A172 (cell line): ENCODE measurements at regions not wholly inside any gene's neighbourhood (a gene's known extent, or its start where the extent isn't known, plus 50 kb on each side); places are given as distances from the start of the nearest gene placed in this dataset.

Experiments
- DNase-seq: peaks from one replicate; pipeline ENCODE4 v3.0.0-alpha.2; 2015; ENCODE audit warnings: low spot score

DNA sequence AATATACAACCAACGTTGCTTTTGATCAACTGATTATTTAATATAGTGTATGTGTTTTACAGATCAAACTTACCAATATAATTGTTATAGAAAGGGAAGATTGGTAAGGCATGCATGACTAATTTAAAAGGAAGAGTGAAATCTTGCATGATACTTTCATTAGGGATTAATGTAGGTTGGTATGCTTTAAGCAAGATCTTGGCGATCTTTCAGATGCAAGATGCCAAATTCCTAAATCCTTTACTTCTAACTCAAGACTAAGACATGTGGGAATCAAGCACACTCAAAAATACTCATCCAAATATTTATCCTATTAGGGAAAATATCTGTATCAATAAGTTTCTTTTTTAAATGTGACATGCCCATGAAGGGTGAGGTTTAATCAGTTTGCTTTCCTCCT is 321.4 kb upstream of the MEOX2 start:
- no peak for DNase-seq

DNA sequence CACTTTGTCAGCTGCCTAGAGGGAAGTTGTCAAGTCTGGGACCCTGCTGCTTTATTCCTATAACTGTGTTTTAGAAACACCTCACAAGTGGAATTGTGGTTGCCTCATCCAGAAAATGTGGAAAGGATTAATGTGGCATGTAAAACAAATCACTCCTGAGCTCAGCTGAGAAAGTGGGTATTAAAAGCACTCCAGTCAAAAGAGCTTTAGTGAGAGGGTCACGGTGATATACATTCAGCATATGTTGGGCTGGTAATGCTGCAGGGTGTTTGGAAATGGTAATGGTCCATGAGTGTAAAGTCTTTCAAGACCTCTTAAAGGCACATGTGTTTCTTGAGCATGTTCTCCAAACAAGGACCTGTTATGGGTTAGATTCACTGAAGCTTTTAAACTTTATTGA is 318.2 kb upstream of the MEOX2 start:
- DNase-seq: no peak

DNA sequence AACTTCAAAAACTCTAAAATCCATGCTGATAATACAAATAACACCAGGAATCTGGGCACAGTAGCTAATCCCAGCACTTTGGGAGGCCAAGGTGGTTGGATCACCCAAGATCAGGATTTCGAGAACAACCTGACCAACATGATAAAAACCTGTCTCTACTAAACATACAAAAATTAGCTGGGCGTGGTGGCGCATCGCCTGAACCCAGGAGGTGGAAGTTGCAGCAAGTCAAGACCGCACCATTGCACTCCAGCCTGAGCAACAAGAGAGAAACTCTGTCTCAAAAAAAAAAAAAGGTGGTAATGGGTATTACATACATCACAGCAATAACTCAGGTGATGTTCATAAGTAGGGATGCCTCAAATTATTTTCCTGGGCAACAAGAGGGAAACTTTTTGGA is 315.0 kb upstream of the MEOX2 start:
- no peak for DNase-seq

GRCh38 chr7:15998617-15999016 is 312.1 kb upstream of the MEOX2 start:
- DNase-seq: no peak

DNA sequence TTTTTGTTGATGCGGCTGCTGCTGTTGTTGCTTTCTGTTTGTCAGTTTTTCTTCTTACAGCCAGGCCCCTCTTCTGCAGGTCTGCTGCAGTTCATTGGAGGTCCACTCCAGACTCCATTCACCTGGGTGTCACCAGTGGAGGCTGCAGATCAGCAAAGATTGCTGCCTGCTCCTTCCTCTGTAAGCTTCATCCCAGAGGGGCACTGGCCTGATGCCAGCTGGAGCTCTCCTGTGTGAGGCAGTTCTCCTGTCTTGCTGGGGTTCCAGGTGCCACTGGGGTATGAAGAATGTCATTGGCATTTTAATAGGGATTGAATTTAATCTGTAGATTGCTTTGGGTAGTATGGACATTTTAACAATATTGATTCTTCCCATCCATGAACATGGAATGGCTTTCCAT is 308.5 kb upstream of the MEOX2 start:
- DNase-seq: no peak

- peak; percentile 36 for DNase-seq
Measured at GRCh38 chr7:15989194-15989593, 302.7 kb upstream of the MEOX2 start.

DNA sequence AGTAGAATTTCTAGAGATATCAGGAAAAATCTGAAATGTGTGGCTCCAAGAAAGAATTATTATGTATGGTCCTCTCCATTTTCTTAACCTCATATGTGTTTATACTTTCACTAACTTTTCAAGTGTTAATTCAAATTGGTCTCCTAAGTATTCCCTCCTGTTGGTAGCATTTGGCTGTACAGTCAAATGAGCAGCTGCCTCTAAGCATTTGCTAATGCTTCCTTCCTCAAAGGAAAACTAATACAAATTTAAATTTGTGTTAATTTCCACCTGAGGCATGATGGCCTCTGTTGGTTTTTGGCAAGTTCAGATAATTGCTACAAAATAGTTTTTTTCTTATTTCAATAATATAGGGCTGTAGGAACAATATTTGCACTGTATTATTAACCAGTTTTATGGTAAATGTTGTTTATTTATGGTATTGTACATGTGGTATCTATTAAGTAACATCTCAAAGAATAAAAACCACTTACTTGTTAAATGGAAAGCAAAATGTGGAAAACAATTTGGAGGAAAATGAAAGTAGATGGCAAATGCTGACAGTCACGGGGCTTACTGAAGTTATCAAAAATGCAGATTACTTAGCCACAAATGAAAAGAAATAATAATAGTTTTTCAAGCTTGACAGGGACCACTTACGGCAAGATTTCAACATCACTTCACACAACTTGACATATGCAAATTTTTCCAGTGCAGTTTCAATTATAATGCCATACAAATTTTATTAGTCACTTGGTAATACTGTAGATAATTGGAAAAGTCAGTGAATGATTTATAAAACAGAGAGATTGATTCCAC is 299.3 kb upstream of the MEOX2 start:
- DNase-seq: no peak

DNA sequence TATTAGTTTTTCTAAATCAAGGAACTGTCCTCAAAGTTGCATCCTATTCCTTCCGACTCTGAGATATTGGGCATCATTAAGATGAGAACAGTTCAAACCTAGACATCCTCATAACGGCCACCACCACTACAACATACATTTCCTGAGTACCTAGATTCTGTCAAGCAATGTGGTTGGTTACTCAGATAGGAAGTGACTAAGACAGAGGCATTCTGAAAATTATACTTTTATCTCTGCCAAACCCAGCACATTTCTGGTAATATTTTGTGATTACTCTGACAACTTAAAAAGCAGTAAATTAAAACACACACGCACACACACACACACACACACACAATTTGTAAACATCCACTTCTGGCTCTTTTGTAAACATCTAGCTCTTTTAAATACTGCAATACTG is 291.2 kb upstream of the MEOX2 start:
- peak; percentile 80 for DNase-seq

DNA sequence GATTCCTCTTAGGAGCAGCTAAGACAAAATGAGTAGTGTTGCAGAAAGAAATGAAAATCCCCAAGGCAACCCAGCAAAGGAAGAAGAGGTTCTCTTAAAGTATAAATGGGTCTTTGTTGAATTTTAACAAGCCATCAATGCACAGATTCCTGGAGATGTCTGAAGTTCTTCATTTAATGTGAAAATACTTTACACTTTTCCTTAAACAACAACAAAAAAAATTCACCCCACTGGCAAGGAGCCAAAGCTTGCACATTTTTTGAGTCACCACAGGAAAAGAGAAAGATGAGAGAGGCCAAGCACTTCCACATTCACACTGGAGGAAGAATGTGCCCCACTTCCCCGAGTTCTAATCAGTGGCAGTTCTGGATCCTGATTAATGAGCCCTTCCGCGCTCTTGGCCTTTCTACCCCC is 286.4 kb upstream of the MEOX2 start:
- peak; percentile 40 for DNase-seq

DNA sequence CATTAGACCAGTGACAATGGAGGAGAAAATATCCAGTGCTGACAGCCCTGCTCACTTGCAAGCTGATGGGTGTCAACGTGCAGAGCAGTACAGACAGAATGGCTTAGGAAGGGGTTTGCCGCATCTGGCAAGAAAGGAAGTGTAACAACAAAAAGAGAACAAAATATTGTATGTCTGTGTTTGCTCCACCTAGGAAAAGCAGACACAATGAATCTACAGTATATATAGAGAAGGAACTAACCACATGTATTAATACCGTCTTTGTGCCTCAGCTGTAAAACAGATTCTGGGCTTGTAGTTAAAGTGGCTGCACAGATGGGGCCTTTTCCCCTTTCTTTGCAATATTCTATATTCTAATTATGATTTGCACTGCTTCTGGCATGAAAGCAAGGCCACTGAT is 281.1 kb upstream of the MEOX2 start:
- DNase-seq: no peak

DNA sequence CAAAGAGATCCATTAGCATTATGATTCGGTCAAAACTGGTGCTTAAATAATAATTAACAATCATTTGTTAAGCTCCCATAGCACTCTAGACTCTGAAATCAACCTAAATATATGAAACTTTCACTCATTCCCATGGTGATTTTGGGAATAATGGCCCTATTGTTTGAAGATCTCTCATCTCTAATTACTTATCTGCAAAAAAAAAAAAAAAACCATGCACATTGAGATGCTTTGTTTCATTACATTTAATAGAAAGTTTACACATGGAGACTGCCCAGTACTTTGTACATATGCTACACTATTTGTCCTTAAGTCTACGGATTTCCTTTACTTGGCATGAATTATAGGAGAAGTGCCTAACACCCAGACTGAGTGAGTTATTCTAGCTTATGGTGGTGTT is 280.6 kb upstream of the MEOX2 start:
- no peak for DNase-seq

DNA sequence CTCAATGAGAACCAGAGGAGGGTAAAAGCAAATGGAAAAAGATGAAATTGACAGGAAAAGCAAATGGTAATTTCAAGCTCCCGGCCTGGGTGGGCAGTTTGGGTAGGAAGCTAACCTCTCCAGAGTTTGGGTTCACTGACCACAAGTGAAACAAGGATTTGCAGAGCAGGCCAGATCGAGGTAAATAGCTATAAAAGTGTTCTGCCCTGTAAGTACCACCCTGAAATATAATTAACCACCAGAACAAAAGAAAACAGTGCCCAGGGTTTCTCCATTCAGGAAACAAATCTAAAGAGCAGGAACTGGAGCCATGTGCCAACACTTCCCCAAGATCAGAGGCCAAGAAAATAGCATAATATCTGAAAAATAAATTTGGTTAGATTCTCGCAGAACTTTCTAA is 276.7 kb upstream of the MEOX2 start:
- no peak for DNase-seq

GRCh38 chr7:15954671-15955354 is 268.3 kb upstream of the MEOX2 start:
- DNase-seq: no peak

DNA sequence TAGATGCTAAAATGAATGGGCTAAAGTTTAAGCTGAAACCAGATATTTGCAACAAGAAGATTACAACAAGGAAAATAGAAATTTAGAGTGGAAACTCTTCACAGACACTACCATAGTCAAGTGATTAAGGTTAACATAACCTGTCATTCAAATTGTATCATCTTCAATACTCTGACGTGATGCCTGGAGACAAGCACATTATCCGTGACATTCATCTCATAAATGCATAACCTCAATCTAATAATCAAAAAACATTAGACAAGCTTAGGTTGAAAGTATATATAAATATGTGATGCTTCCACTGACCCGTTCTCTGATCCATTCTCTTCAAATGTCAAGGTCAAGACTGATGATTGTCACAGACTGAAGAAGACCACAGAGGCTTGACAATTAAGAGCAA is 263.8 kb upstream of the MEOX2 start:
- no peak for DNase-seq

- DNase-seq: no peak
Measured at GRCh38 chr7:15947754-15948153, 261.3 kb upstream of the MEOX2 start.

- no peak for DNase-seq
Measured at GRCh38 chr7:15938115-15938514, 251.6 kb upstream of the MEOX2 start.

GRCh38 chr7:15937571-15937970 is 251.1 kb upstream of the MEOX2 start:
- DNase-seq: no peak

GRCh38 chr7:15936991-15937390 is 250.5 kb upstream of the MEOX2 start:
- no peak for DNase-seq

- DNase-seq: no peak
Measured at GRCh38 chr7:15932318-15932717, 245.8 kb upstream of the MEOX2 start.

DNA sequence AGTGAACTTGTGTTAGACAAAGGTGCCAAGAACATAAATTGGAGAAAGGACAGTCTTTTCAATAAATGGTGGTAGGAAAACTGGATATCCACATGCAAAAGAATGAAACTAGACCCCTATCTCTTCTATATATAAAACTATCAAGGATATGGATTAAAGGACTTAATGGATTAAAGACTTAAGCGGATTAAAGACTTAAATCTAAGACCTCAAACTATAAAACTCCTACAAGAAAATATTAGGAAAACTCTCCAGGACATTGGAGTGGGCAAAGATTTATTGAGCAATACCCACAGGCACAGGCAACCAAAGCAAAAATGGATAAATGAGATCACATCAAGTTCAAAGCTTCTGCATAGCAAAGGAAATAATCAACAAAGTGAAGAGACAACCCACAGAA is 242.9 kb upstream of the MEOX2 start:
- no peak for DNase-seq

- no peak for DNase-seq
Measured at GRCh38 chr7:15925608-15926007, 239.1 kb upstream of the MEOX2 start.

DNA sequence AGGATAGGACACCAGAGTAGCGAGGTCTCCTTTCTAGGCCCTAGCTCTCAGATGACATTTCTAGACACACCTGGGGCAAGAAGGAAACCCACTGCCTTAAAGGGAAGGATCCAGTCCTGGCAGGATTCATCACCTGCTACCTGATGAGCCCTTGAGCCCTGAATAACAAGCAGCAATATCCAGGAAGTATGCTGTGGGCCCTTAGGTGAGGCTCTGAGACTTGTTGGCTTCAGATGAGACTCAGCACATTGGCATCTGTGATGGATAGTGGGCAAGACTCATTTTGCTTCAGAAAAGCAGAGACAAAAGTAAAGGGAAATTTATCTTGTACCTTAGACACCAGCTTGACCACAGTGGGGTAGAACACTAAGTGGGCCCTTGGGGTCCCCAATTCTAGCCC is 238.4 kb upstream of the MEOX2 start:
- no peak for DNase-seq

- DNase-seq: no peak
Measured at GRCh38 chr7:15922002-15922401, 235.5 kb upstream of the MEOX2 start.

DNA sequence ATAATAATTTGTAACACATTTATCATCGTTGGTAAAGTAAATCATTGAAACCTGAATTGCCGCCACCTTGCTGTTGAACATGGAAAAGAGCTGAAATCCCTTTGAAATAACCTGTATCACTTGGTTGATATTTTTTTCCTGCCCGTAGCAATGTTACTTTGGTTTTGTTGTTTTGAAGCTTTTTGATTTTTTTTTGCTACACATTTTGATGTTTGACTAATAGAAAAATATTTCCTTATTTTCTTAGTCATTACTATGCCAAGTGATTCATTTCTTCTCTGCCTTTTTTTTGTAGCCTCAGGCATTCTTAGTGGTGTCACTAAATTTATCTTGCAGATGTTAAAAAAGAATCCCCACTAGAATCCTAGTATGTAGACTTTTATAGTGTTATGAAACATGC is 235.1 kb upstream of the MEOX2 start:
- peak; percentile 12 for DNase-seq
